ENCODE measurements at regions not wholly inside any gene's neighbourhood (a gene's known extent, or its start where the extent isn't known, plus 50 kb on each side); places are given as distances from the start of the nearest gene placed in this dataset.

DNA sequence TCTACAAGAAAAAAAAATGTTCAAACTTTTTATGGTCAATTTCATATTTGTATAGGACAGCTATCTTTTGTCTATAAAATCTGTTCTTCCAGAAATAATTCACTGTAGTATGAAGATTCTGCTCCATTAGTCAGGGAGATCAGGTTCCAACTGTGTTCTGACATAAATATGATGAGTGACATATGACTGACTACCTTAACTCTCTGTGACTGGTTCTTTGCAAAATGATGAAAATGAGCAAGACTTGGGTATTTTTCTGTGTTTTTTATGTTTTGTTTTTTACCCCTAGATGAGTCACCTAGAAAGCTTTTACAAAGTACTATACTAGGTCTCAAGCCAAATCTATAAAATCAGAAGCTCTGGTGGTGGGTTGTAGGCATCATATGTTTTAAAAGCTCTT, 229.6 kb downstream of the MMUT start:
- H3K79me2 ChIP-seq (ENCODE audit: control insufficient read depth, insufficient read depth, low read length), result no peaks in the 10 kb centered on the region
- BruUV-seq (replicated peaks), result no TSS peak
- no peak overlapping the region for H3K9ac ChIP-seq (ENCODE audit: control insufficient read depth, insufficient read depth, low read length)
- H4K20me1 ChIP-seq (ENCODE audit: control insufficient read depth, insufficient read depth), result no peaks in the 10 kb centered on the region
- ChIA-PET CTCF (no interaction called here), RAD21 (ENCODE audit: unreplicated experiment) (no interaction called here), SMC1A (ENCODE audit: uncharacterized antibody, unreplicated experiment) (no interaction called here), POLR2A (no interaction called here)
- H3K4me2 ChIP-seq (ENCODE audit: control insufficient read depth, insufficient read depth), result no peak overlapping the region
- TF ChIP-seq ZNF24 (IDR thresholded peaks at IDR 0.05) (no peak), ZNF274 (IDR thresholded peaks at IDR 0.05; ENCODE audit: insufficient read depth, insufficient read length) (no peak), MXI1 (IDR thresholded peaks at IDR 0.05; ENCODE audit: low read depth, low read length) (no peak), ETV6 (conservative IDR thresholded peaks at IDR 0.05 in 1 of 2, IDR thresholded peaks at IDR 0.05 in 1 of 2; ENCODE audit: borderline replicate concordance in 1 of 2, low read depth in 1 of 2) (no peak), RAD51 (IDR thresholded peaks at IDR 0.05) (no peak), SPI1 (IDR thresholded peaks at IDR 0.05; ENCODE audit: borderline replicate concordance, insufficient read depth, low read depth, low read length) (no peak)
- no peaks in the 10 kb centered on the region for H3K9me3 ChIP-seq (replicated peaks; ENCODE audit: control insufficient read depth, insufficient read depth, low read length)
- H3K36me3 ChIP-seq (ENCODE audit: control insufficient read depth in 2 of 2, insufficient read depth in 2 of 2, low read length in 1 of 2), result no peaks in the 10 kb centered on the region
- no peak for DNase-seq (ENCODE audit: low read depth, low spot score)
- H3K27ac ChIP-seq (ENCODE audit: control insufficient read depth, insufficient read depth), result no peak overlapping the region
- H3K4me1 ChIP-seq (ENCODE audit: control insufficient read depth, insufficient read depth, low read length), result no peaks in the 10 kb centered on the region
- in situ Hi-C loops (cut with MboI) (no loop called here), intact Hi-C loops (cut with micrococcal nuclease; ENCODE audit: unreplicated experiment) (no loop called here)
- no peak overlapping the region for H3K4me3 ChIP-seq
- H2AFZ ChIP-seq (ENCODE audit: control insufficient read depth, low read depth, low read length), result no peak overlapping the region
- ATAC-seq, result no peak
- H3K27me3 ChIP-seq (replicated peaks in 1 of 2; ENCODE audit: control insufficient read depth in 2 of 2, insufficient read depth in 2 of 2, low read length in 1 of 2), result no peaks in the 10 kb centered on the region
- no peak for FAIRE-seq

DNA sequence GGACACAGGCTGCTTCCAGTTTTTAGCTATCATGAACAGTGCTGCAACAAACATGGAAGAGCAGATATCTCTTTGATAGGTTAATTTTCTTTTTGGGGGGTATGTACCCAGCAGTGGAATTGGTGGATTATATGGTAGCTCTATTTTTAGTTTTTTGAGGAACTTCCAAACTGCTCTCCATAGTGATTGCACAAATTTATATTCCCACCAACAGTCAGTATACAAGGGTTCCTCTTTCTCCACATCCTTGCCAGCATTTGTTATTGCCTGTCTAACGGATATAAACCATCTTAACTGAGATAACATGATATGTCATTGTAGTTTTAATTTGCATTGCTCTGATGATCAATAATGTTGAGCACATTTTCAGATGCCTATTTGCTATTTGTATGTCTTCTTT, 237.6 kb downstream of the MMUT start:
- no peaks in the 10 kb centered on the region for H3K4me1 ChIP-seq (ENCODE audit: control insufficient read depth, insufficient read depth, low read length)
- ChIA-PET POLR2A (no interaction called here), RAD21 (ENCODE audit: unreplicated experiment) (no interaction called here), CTCF (no interaction called here), SMC1A (ENCODE audit: uncharacterized antibody, unreplicated experiment) (no interaction called here)
- in situ Hi-C loops (cut with MboI), result no loop called here
- H2AFZ ChIP-seq (ENCODE audit: control insufficient read depth, low read depth, low read length), result no peak overlapping the region
- WGBS (ENCODE audit: insufficient coverage, insufficient replicate concordance, low lambda C conversion rate, missing lambda C conversion rate), result 55% methylated on average over 1 of the region's 1 CpG
- no TSS peak for BruUV-seq (replicated peaks)
- H3K27ac ChIP-seq (ENCODE audit: control insufficient read depth, insufficient read depth), result no peak overlapping the region
- H3K4me2 ChIP-seq (ENCODE audit: control insufficient read depth, insufficient read depth), result no peak overlapping the region
- H3K4me3 ChIP-seq, result no peak overlapping the region
- H3K79me2 ChIP-seq (ENCODE audit: control insufficient read depth, insufficient read depth, low read length), result no peaks in the 10 kb centered on the region
- H3K36me3 ChIP-seq (ENCODE audit: control insufficient read depth in 2 of 2, insufficient read depth in 2 of 2, low read length in 1 of 2), result no peaks in the 10 kb centered on the region
- no peaks in the 10 kb centered on the region for H3K9me3 ChIP-seq (replicated peaks; ENCODE audit: control insufficient read depth, insufficient read depth, low read length)
- no peaks in the 10 kb centered on the region for H4K20me1 ChIP-seq (ENCODE audit: control insufficient read depth, insufficient read depth)
- no peak for DNase-seq (ENCODE audit: low read depth, low spot score)
- H3K9ac ChIP-seq (ENCODE audit: control insufficient read depth, insufficient read depth, low read length), result no peak overlapping the region
- intact Hi-C loops (cut with micrococcal nuclease; ENCODE audit: unreplicated experiment), result no loop called here
- no peak for FAIRE-seq
- no peak for ATAC-seq
- no peaks in the 10 kb centered on the region for H3K27me3 ChIP-seq (replicated peaks in 1 of 2; ENCODE audit: control insufficient read depth in 2 of 2, insufficient read depth in 2 of 2, low read length in 1 of 2)
- TF ChIP-seq TBL1XR1 (IDR thresholded peaks at IDR 0.05; ENCODE audit: low read depth, low read length) (no peak), EZH2 (IDR thresholded peaks at IDR 0.05; ENCODE audit: borderline replicate concordance, control insufficient read depth, low read depth, low read length) (no peak), EGR1 (IDR thresholded peaks at IDR 0.05; ENCODE audit: borderline replicate concordance in 1 of 2, low read depth in 2 of 2, low read length in 2 of 2) (no peak), POU2F2 (IDR thresholded peaks at IDR 0.05; ENCODE audit: borderline replicate concordance, low read depth, low read length) (no peak), RB1 (IDR thresholded peaks at IDR 0.05; ENCODE audit: borderline replicate concordance) (no peak), HDAC2 (IDR thresholded peaks at IDR 0.05) (no peak)
- TF ChIP-seq, protein P1, sequence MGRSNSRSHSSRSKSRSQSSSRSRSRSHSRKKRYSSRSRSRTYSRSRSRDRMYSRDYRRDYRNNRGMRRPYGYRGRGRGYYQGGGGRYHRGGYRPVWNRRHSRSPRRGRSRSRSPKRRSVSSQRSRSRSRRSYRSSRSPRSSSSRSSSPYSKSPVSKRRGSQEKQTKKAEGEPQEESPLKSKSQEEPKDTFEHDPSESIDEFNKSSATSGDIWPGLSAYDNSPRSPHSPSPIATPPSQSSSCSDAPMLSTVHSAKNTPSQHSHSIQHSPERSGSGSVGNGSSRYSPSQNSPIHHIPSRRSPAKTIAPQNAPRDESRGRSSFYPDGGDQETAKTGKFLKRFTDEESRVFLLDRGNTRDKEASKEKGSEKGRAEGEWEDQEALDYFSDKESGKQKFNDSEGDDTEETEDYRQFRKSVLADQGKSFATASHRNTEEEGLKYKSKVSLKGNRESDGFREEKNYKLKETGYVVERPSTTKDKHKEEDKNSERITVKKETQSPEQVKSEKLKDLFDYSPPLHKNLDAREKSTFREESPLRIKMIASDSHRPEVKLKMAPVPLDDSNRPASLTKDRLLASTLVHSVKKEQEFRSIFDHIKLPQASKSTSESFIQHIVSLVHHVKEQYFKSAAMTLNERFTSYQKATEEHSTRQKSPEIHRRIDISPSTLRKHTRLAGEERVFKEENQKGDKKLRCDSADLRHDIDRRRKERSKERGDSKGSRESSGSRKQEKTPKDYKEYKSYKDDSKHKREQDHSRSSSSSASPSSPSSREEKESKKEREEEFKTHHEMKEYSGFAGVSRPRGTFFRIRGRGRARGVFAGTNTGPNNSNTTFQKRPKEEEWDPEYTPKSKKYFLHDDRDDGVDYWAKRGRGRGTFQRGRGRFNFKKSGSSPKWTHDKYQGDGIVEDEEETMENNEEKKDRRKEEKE (IDR thresholded peaks at IDR 0.05), result no peak
- TF ChIP-seq, protein P2, sequence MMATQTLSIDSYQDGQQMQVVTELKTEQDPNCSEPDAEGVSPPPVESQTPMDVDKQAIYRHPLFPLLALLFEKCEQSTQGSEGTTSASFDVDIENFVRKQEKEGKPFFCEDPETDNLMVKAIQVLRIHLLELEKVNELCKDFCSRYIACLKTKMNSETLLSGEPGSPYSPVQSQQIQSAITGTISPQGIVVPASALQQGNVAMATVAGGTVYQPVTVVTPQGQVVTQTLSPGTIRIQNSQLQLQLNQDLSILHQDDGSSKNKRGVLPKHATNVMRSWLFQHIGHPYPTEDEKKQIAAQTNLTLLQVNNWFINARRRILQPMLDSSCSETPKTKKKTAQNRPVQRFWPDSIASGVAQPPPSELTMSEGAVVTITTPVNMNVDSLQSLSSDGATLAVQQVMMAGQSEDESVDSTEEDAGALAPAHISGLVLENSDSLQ (IDR thresholded peaks at IDR 0.05), result no peak
- TF ChIP-seq, protein P3, sequence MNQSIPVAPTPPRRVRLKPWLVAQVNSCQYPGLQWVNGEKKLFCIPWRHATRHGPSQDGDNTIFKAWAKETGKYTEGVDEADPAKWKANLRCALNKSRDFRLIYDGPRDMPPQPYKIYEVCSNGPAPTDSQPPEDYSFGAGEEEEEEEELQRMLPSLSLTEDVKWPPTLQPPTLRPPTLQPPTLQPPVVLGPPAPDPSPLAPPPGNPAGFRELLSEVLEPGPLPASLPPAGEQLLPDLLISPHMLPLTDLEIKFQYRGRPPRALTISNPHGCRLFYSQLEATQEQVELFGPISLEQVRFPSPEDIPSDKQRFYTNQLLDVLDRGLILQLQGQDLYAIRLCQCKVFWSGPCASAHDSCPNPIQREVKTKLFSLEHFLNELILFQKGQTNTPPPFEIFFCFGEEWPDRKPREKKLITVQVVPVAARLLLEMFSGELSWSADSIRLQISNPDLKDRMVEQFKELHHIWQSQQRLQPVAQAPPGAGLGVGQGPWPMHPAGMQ (IDR thresholded peaks at IDR 0.05; ENCODE audit: borderline replicate concordance), result no peak

All from GM12878 (cell line).